Stimulated activated CD4-positive, alpha-beta T cell treated with anti-CD3 and anti-CD28 coated beads, Interleukin-4, amount 100 ng/mL, for 4 hours (primary cell): ENCODE measurements at regions not wholly inside any gene's neighbourhood (a gene's known extent, or its start where the extent isn't known, plus 50 kb on each side); places are given as distances from the start of the nearest gene placed in this dataset.

Experiments
- DNase-seq, 2 experiments: peaks; one replicate each; pipeline ENCODE4 v3.0.0-alpha.2; 2020

DNA sequence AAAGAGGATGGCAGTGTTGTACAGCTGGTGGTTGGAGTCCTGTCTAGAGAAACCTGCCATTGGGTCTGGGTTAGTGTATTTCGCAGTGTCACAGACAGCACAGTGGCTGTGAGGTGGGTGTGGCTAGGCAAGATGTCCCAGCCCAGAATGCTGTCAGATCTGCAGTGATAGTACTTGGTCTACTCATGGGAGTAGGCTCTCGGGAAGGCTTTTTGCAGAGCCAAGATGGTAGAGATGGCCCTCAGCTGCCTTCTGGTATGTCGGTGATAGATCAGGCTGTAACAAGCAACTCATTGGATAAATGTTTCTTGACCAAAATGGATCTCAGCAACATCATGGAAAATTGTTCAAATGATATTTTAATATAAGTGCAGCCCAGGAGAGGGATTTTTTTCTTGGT is 84.3 kb upstream of the WDR1 start:
- DNase-seq, result no peak

DNA sequence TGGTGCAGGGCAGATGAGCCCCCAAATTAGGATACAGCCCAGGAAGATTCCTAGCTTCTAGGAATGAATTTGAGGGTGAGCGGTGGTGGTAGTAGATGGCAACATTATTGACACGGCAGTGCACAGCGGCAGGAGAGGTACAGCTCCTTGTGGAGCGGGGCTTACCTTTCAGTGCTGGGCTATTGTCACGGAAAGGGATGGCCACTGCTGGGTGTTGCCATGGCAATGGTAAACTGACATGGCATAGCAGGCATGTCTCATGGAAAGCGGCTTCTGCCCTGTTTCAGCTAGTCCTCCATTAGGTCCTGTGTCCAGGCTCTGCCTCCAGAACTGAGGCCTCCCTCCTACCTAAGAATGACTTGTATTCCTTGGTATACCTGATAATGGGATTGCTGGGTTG is 81.8 kb upstream of the WDR1 start:
- no peak for DNase-seq

DNA sequence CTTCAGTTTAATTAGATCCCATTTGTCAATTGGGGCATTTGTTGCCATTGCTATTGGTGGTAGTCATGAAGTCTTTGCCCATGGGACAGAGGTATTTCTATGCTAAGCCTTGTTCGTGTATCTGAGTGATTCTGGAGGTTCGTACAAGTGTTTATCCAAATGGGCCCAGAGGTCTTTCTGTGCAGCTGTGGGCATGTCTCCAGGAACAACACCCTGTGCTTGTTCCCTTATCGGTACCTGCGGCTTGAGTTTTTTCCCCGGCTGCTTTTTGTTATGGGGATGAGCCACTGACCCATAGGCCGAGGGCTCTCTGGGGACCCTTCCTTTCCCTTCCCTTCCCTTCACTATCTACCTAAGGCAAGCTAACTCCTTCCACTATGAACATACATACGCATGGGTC is 81.4 kb upstream of the WDR1 start:
- no peak for DNase-seq

DNA sequence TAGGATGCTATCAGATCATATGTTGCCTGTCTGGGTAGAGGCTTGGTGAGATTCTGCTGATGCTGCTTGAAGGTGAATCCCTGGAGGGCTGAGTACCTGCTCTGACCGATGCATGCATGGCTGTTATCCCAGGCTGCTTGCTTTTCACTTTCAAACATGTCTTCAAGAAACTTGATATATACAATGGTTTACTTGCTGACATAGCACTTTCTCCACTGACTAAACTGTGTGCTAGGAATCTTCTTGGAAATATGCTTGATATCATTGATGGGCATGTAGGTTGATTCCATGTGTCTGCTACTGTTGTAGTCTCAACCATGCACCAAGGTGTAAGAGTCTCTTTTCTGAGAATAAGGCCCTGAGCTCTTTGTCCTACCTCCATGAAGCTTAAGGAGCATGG is 79.6 kb upstream of the WDR1 start:
- DNase-seq, result no peak

DNA sequence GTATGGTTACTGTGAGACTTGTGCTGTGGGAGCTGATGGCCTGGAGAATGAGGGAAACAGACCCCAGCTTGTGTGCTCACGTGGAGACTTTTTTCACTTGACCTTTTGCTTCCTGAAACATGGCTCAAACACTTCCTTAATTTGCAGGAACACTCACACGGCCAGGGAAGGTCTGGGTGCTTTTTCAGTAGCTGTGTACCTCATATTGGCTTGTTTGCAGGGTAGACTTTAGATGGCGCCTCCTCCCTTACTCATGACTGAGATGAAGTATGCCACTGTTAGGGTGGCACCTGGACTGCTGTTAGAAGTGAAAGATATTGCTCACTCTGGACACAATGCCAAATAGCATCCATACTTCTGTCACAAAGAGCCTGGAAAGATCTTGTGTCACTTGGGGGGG is 75.7 kb upstream of the WDR1 start:
- no peak for DNase-seq

DNA sequence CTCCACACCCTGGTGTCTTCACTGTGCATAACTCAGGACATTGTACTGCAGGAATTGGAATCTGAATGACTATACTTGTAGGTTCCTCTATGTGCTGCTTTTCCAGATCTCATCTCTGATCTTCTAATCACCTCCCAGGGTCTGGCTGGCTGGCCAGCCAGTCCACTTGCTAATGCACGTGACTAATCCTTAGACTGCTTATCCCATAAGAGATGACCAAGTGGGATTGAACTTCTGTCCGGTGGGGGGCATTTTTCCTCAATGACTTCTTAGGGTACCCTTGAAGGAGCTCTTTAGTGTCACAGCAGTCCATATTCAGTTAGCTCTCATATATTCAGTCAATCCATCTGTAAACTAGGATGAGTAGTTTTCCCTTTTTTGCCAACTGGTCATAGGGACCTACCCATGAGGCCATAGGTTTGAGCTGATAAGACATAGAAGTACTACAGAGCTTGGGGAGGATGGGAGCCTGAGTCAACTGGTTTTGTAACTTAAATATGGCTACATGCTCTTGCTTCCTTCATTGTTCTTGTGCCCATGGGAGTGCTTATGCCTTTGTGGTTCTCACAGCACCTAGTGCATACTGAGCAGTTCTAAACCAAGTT is 71.9 kb upstream of the WDR1 start:
- DNase-seq, result no peak

DNA sequence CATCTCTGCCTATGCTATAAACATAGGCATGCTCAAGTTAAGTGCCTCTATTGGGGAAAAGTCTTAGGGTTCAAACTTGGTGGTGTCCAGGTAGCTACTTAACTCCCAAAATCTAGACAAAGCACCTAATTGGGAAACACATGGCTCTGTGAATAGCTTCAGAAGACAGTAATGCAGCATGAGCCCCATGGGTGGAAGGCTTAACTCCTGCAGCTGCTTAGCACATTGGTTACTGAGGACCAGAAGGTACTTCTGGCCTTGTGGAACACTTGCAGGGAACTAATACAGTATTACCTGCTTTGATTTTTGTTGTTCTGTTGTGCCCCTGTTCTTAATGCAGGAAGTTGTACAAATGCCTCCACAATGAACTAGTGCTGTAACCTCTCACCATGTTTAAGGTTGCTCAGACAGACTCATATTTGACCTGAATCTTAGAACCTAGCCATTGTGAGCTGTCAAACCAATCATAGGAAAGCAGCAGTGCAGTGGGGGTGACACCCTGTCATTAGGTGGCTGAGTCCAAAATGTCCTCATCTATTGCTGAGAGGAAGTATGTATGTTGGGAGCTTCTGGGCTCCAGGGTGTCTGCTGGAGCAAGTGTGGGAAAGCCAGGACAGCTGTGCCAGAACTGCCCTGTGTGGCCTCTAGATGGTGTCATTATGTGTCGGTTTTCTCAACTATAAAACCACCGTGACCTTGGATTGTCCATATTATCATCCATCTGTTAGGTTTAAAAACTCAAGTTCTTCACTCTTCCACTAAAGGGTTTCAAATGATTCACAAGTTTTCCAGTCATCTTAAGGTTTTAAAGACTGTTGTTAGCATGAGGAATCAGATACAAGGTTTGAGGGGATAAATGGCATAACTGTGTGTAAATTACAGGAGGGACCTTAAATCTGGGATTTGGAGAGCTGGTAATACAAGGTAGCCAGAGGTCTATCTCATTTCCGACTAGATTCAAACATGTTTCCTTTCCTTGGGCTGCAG is 69.9 kb upstream of the WDR1 start:
- DNase-seq, result no peak

DNA sequence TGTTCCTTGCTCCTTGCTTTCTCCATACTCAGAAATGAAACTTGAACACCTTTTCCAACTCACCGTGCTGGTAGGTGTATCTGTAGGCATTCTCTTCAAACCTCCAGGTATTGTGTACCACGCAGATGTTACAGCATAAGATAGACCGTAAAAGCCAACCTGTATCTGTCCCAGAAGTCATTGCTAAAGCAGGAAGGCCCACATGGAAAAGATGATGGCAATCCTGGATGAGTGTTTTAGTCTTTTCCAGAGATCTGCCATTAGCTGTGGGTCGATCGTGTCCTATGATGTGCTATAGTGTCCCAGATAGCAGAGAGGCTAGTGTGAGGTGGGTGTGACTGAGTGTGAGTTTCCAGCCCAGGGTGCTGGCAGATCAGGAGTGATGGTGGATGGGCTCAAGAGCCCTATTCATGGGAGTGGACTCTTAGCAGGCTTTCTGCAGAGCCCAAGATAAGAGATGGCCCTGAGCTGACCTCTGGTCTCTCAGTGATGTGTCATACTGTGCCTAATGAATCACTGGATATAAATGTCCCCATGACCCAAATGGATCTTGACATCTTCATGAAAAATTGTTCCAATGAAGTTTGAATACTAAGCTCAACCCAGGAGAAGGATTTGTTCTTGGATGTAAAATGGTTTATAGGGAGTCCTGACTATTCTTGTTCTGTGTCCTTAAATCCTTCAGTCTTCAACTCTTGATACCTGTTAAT is 69.1 kb upstream of the WDR1 start:
- no peak for DNase-seq

DNA sequence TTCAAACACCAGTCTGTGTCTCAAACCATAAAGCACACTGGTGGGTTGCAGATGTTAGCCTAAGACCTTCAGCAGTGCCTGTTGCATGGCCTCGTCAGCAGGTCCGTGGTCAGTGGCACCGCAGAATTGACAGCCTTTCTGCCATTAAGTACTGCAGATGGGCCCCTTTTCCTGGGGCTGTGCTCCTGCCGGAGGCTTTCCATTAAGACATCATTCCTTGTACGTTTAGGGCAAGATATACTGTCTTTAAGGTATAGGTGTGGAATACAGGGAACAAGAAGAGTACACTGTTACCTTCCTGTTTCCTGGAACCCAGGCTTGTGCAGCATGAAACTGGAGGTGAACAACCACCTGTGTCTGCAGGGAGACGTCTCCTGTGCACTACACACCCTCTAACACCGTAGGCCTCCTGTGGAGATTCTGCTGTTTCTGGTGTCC is 67.9 kb upstream of the WDR1 start:
- no peak for DNase-seq

DNA sequence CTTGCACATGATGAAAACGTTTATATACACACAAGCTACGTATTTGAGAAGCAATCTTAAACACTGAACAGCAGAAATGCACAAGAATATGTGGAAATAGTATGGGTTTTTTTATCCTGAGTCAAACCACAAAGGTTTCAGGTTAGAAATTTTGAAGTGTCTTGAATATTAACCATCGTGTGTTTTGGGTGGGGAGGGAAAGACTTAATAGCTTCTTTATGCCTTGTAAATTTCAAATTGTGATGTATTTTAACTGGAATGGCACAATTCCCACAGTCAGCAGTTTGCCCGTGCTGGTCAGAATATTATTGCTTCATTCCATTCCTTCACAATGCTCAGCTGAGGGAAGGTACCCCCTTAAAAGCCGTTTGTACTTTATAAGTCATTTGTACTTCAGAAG is 67.4 kb upstream of the WDR1 start:
- DNase-seq, result no peak

DNA sequence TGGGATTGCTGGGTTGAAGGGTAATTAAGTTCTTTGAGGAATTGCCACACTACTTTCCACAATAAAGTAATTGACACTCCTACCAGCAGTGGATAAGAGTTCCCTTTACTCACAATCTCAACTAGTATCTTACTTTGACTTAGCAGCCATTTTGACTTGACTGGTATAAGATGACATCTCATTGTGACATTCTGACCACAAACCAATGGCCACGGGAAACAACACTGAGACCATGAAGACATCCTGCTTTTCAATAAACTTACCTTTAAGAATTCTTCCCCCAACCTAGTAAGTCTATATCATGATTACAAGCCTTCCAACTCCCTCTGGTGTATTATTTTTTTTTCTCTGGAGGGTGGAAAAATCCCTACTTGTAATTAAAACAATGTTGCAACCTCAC is 66.9 kb upstream of the WDR1 start:
- no peak for DNase-seq

DNA sequence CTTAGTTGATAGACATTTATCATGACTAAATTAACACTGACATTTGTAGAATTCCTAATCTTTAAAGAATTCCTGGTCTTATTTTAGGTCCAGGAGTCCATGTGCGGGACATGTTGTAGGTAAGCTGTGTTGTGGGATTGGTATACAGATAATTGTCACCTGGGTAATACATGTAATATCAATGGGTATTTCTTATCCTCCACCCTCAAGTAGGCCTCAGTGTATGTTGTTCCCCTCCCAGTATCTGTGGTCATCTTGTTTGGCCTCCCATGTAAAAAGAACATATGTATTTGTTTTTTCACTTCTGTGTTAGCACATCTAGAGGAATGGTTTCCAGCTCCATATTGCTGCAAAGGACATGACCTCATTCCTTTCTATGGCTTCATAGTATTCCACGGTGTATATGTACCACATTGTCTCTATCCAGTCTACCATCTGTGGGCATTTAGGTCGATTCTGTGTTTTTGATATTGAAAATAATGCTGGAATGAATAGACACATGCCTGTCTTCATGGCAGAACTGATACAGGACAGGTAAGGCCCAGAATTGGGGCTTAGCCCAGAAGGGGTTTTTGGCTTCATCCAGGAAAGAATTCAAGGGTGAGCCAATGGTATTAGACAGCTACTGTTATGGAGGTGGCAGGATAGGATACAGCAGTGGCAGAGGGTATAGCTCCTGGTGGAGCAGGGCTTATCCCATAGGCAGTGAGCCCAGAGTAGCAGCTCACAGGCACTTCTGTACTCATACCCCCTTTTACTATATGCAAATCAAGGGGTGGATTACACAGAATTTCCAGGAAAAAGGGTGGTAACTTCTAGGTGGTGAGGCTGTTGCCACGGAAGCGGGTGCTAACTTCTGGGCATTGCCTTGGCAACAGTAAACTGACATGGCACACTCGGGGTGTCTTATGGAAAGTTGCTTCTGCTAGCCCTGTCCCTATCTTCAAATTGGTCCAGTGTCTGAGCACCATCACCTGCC is 66.1 kb upstream of the WDR1 start:
- DNase-seq, result peak in 1 of 2 experiments; percentile 3

DNA sequence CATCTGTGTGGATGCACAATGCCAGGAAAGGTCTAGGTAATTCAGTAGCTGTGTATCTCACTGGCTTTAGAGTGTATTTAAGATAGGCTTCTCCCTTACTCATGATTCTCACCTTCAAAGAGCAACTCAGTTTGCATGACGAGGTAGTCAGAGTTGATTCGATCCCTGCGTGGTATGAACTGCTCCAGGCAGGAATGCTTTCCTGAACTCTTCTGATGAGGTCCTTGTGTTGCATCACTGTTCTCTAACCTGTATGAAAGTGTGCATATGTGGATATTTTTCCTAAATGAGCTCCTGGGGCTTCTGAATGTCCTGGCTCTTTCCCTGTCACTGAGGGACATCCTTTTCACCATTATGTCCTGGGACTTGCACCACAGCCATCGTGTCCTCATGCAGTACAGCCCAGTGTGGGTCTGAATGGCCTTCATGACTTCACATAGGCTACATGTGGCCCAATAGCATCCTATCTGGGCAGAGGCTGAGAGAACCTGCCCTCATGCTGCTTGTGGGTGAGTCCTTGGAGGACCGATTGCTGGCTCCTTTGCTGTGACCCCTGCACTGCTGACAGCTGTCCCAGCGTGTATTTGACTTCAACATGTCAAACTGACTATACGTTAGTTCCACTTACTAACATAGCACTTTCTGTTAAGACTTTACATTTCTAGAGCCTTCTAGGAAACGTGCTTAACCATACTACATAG is 65.3 kb upstream of the WDR1 start:
- DNase-seq, result no peak

DNA sequence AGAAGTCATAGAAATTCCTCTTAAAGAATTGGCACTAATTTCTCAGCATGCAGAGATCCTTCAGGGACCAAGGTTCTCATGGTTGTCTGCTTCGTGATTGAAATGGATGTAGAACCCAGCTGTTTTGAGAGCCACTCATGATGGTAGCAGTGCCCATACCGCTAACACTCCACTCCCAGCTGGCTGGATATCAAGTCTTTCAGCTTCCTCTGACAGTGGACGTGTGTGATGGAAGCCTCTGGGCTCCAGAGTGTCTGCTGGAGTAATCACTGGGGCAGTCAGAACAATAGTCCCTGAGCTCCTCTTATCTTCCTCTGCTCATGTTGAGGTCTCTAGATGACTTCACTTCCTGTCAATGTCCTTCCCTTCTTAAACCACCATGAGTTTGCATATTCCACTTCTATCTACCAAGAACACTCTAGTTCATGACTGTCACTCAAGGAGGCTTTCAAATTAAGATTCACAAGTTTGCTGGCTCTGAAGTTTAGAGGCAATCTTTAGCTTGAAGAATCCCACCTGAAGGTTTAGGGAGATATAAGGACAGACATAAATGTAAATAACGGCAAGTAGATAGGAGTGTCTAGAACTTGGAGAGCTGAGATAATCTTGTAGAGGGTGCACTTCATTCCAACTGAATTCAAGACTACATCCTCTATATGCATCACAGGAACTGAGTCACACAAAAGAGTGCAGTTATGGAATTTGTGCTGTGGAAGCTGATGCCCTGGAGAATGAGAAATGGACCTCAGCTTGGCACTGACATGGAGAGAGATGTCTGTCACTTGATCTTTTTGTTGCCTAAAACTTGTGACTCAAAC is 64.5 kb upstream of the WDR1 start:
- no peak for DNase-seq

DNA sequence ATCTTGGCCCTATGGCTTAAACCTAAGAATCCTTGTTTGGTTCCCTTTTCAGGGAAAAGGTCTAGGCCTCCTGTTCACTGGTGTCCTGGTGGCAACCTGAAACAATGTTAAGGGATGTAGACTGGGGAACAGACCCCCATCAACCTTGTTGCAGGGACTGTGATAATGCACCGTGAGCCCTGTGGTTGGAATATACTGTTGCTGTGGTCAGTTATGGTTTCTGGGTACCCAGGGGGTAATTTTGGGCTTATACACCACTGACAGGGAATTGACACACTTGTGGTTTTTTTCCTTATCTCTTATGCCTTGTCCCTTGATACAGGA is 64.0 kb upstream of the WDR1 start:
- DNase-seq, result no peak

DNA sequence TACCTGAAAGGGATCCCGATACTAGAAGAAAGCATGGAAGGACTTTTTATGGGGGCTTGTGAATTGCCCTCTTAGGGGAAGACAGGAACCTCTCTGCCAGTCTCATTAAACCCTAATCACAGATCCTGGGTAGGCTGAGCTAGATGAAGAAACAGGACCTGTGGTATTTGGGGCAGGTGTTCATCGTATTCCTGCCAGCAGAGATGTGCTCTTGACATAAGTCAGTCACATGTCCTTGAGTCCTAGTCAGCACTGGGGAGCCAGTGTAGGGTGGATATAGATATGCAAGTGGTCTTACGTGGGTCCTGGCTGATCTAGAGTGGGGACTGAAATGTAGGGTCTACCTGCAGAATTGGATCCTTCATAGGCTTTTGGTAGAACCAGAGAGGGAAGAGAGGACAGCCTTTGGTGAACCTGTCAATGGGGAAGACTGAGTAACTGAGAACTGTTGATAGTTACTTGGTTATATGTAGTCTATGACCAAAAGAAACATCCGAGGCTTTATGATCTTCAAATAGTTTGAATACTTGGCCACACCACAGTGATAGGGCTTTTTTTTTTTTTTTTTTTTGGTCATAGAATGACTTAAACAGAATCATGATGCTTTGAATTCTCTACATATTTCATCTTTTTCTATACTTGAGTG is 63.5 kb upstream of the WDR1 start:
- DNase-seq, result no peak

DNA sequence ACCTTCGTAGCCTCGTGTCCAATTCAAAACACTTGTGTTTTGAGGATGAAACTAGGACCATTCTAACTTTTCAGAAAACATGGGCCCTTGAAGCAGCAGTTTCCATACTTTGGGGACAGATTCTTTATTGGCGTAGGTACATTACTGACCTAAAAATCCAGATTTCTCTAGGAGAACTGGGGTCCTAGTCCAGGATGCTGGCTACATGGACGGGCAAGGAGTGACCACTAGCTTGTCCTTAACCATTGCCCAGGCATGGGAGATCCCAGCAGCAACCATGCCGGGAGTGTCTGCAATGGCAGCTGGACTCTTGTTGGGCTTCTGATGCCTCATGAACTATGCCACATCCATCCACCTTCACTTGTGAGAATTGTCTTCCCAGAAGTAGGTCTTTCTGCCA is 62.2 kb upstream of the WDR1 start:
- DNase-seq, result no peak

DNA sequence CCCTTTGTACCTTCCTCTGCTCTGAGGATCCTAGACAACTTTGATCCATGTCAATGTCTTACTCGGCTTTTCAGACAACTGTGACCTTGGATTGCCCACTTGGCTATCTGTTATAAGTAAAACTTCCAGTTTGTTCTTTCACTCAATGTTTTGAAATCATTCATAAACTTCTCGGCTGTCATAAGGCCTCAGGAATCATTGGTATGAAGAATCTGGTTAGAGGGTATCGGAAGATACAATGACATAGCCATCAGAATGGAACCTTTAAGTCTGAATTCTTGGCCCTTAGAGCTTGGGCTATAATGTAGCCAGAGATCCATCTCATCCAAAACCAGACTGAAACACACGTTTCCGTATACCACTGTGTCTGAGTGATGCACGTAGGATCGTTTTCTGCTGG is 59.0 kb upstream of the WDR1 start:
- no peak for DNase-seq

DNA sequence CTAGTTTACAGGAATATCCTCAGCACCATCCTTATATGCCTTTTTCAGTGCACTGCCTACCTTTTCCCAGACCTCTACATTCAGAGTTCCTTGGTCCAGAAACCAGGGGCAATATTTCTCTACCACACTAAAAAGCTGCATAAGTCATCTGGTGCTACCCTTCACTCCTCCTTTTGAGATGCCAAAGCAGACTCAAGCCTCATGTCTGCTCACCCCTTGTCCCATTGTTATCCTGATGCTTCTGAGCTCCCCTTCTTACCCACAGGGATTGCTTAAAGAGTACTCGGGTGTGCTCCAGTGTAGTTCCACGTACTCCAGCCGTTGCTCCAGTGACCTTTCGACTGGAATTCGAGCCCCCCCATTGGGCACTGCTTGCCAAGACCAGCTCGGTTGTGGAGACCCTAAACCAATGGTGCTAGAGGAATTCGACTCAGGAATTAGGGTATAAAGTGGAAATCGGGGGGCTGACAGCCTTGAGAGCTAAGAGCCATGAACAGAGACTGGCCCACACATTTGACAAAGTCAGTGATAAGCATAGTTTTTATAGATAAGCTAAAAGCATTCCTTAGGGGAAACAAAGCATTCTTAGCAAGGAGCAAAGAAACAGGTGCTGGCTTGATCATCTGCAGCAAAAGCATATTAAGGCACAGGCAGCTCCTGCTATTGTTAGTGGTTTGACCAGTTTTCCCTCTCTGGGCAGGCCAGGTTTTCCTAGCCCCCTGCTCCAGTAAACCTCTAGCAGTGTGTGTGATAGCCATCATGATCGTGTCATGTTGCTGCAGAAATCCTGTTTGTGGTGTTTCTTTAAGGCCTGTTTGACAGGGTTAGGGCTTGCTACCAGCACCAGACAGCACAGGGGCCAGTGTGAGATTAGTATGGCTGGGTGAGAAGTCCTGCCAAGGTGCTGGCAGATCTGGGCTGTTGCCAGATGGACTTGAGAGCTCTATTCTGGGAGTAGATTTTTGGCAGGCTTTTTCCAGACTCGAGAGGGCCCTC is 57.5 kb upstream of the WDR1 start:
- DNase-seq, result no peak
